ENCODE measurements at regions not wholly inside any gene's neighbourhood (a gene's known extent, or its start where the extent isn't known, plus 50 kb on each side); places are given as distances from the start of the nearest gene placed in this dataset.

DNA sequence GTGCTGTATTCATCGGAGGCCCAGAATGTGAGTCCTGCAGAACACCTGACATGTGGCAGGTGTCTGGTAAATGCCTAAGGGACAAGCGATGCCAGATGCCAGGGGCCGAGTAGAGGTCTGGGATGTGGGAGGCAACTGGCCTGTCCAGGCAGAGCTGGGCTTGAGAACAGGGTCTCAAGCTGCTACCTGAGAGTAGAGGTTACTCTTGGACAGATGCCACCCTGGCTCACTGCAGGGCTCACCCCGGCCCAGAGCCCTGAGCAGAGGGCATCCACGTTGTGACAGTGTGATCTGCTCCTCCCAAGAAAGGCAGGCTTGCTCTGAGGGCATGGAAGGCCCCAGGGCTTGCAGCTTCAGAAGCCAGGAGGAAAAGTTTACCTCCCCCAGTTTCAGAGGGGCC, 692.0 kb upstream of the ID2 start:
- TF ChIP-seq CTCF (IDR thresholded peaks at IDR 0.05) (no peak), POLR2A (IDR thresholded peaks at IDR 0.05) (no peak)
